Right renal cortex interstitium (tissue), 3 donors: ENCODE measurements at regions not wholly inside any gene's neighbourhood (a gene's known extent, or its start where the extent isn't known, plus 50 kb on each side); places are given as distances from the start of the nearest gene placed in this dataset.

Experiments used
- DNase-seq, 3 donors: peaks; one replicate each; pipeline ENCODE4 v3.0.0-alpha.2; 2013; ENCODE audit warnings: low read depth in 3 of 3, low spot score in 2 of 3

- DNase-seq = no peak
Measured at GRCh38 chr7:22913158-22913557, 90.5 kb upstream of the TOMM7 start.

- no peak for DNase-seq
Measured at GRCh38 chr7:22911889-22912288, 89.2 kb upstream of the TOMM7 start.

- no peak for DNase-seq
Measured at GRCh38 chr7:22909917-22910316, 87.3 kb upstream of the TOMM7 start.

- no peak for DNase-seq
Measured at GRCh38 chr7:22907805-22908204, 85.2 kb upstream of the TOMM7 start.

- DNase-seq = no peak
Measured at GRCh38 chr7:22900784-22901183, 78.1 kb upstream of the TOMM7 start.

GRCh38 chr7:22900101-22900500, 77.5 kb upstream of the TOMM7 start:
- DNase-seq = no peak

- no peak for DNase-seq
Measured at GRCh38 chr7:22896917-22897316, 74.3 kb upstream of the TOMM7 start.

- no peak for DNase-seq
Measured at GRCh38 chr7:22895828-22896165, 73.1 kb upstream of the TOMM7 start.

GRCh38 chr7:22895140-22895827, 72.6 kb upstream of the TOMM7 start:
- no peak for DNase-seq

GRCh38 chr7:22894546-22894945, 71.9 kb upstream of the TOMM7 start:
- no peak for DNase-seq

- no peak for DNase-seq
Measured at GRCh38 chr7:22890773-22891172, 68.1 kb upstream of the TOMM7 start.

GRCh38 chr7:22885797-22886261, 63.2 kb upstream of the TOMM7 start:
- DNase-seq = no peak

GRCh38 chr7:22884911-22885788, 62.5 kb upstream of the TOMM7 start:
- DNase-seq = no peak

- DNase-seq = no peak
Measured at GRCh38 chr7:22882106-22882505, 59.5 kb upstream of the TOMM7 start.

- no peak for DNase-seq
Measured at GRCh38 chr7:22879709-22880306, 57.2 kb upstream of the TOMM7 start.

- DNase-seq = no peak
Measured at GRCh38 chr7:22879280-22879679, 56.6 kb upstream of the TOMM7 start.

- DNase-seq = no peak
Measured at GRCh38 chr7:22876986-22877729, 54.5 kb upstream of the TOMM7 start.

GRCh38 chr7:22875470-22875869, 52.8 kb upstream of the TOMM7 start:
- no peak for DNase-seq

- DNase-seq = no peak
Measured at GRCh38 chr7:22874904-22875303, 52.3 kb upstream of the TOMM7 start.
